ENCODE measurements at regions not wholly inside any gene's neighbourhood (a gene's known extent, or its start where the extent isn't known, plus 50 kb on each side); places are given as distances from the start of the nearest gene placed in this dataset.

GRCh38 chr1:113223040-113223439 lies 150.0 kb downstream of the LRIG2 start:
- TF ChIP-seq CTCF (IDR thresholded peaks at IDR 0.05; ENCODE audit: extremely low read depth, missing control alignments) = no peak
- DNase-seq (ENCODE audit: low spot score) = no peak

- DNase-seq (ENCODE audit: low spot score) = no peak
- TF ChIP-seq CTCF (IDR thresholded peaks at IDR 0.05; ENCODE audit: extremely low read depth, missing control alignments) = no peak
Observed at GRCh38 chr1:113223546-113223945, 150.5 kb downstream of the LRIG2 start.

- TF ChIP-seq CTCF (IDR thresholded peaks at IDR 0.05; ENCODE audit: extremely low read depth, missing control alignments) = no peak
- DNase-seq (ENCODE audit: low spot score) = peak; percentile 45
Observed at GRCh38 chr1:113226148-113226547, 153.2 kb downstream of the LRIG2 start.

- no peak for DNase-seq (ENCODE audit: low spot score)
Observed at GRCh38 chr1:113231866-113232265, 158.4 kb upstream of the MAGI3 start.

GRCh38 chr1:113233441-113233840 lies 156.9 kb upstream of the MAGI3 start:
- TF ChIP-seq CTCF (IDR thresholded peaks at IDR 0.05; ENCODE audit: extremely low read depth, missing control alignments) = no peak
- DNase-seq (ENCODE audit: low spot score) = no peak

More at GRCh38 chr1:113231866-113232265, 158.4 kb upstream of the MAGI3 start:
- no peak for TF ChIP-seq CTCF (IDR thresholded peaks at IDR 0.05; ENCODE audit: extremely low read depth, missing control alignments)

GRCh38 chr1:113241237-113241636 lies 149.1 kb upstream of the MAGI3 start:
- TF ChIP-seq CTCF (IDR thresholded peaks at IDR 0.05; ENCODE audit: extremely low read depth, missing control alignments) = no peak
- no peak for DNase-seq (ENCODE audit: low spot score)

GRCh38 chr1:113242481-113242880 lies 147.8 kb upstream of the MAGI3 start:
- DNase-seq (ENCODE audit: low spot score) = no peak
- no peak for TF ChIP-seq CTCF (IDR thresholded peaks at IDR 0.05; ENCODE audit: extremely low read depth, missing control alignments)

Data from GM20000 (cell line).